ENCODE measurements at regions not wholly inside any gene's neighbourhood (a gene's known extent, or its start where the extent isn't known, plus 50 kb on each side); places are given as distances from the start of the nearest gene placed in this dataset.

- TF ChIP-seq CTCF (conservative IDR thresholded peaks at IDR 0.05; ENCODE audit: low read depth, low read length) (no peak), EZH2 (IDR thresholded peaks at IDR 0.05; ENCODE audit: low read length, unreplicated experiment) (no peak)
Measured at GRCh38 chr20:39446397-39446796, 484.3 kb downstream of the DHX35 start.
